ENCODE measurements at regions not wholly inside any gene's neighbourhood (a gene's known extent, or its start where the extent isn't known, plus 50 kb on each side); places are given as distances from the start of the nearest gene placed in this dataset.

DNA sequence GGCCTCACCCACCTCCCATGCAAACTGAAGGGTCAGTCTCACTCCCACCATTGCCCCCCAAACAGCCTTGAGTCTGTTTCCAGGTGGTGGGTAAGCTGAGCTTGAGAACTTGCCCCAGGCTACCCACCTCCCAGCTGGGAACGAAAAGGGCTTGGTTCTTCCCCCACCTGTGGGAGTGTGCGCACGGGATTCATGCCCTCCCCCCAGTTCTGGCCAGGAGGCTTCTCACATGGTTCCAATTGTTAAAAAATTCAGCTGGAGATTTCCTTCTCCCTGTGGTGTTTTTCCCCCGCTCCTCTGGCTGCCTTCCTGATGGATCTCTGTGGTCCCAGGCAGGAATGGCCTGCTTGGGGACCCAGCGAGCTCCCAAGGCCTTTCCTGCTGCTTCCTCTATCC is 81.8 kb upstream of the C21orf91 start:
- TF ChIP-seq, protein P1, sequence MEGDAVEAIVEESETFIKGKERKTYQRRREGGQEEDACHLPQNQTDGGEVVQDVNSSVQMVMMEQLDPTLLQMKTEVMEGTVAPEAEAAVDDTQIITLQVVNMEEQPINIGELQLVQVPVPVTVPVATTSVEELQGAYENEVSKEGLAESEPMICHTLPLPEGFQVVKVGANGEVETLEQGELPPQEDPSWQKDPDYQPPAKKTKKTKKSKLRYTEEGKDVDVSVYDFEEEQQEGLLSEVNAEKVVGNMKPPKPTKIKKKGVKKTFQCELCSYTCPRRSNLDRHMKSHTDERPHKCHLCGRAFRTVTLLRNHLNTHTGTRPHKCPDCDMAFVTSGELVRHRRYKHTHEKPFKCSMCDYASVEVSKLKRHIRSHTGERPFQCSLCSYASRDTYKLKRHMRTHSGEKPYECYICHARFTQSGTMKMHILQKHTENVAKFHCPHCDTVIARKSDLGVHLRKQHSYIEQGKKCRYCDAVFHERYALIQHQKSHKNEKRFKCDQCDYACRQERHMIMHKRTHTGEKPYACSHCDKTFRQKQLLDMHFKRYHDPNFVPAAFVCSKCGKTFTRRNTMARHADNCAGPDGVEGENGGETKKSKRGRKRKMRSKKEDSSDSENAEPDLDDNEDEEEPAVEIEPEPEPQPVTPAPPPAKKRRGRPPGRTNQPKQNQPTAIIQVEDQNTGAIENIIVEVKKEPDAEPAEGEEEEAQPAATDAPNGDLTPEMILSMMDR (IDR thresholded peaks at IDR 0.05), result no peak
- no peak for TF ChIP-seq POLR2AphosphoS5 (IDR thresholded peaks at IDR 0.05; ENCODE audit: low read depth, low read length)
- no peak for TF ChIP-seq TCF7L2 (IDR thresholded peaks at IDR 0.05; ENCODE audit: low read depth, low read length)
